ENCODE measurements at regions not wholly inside any gene's neighbourhood (a gene's known extent, or its start where the extent isn't known, plus 50 kb on each side); places are given as distances from the start of the nearest gene placed in this dataset.

DNA sequence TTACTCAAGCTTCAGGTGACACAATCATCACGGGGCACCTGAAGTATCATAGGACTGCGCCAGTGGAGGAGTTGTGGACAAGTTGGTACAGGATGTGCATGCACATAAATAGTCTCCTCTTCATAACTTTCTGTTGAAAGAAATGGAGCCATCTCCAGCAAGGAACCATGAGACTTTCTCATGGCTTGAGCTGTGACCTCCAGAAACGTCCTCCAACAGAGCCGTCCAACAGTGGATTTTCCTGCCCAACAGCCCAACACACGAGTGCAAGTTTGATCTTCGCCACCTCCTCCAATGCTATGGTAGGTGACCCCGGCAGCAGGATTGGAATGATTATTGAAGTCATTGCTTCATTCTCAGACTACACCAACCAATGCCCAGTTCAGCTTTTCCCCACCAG is 105.1 kb upstream of the ZNF507 start:
- TF ChIP-seq, protein P1, sequence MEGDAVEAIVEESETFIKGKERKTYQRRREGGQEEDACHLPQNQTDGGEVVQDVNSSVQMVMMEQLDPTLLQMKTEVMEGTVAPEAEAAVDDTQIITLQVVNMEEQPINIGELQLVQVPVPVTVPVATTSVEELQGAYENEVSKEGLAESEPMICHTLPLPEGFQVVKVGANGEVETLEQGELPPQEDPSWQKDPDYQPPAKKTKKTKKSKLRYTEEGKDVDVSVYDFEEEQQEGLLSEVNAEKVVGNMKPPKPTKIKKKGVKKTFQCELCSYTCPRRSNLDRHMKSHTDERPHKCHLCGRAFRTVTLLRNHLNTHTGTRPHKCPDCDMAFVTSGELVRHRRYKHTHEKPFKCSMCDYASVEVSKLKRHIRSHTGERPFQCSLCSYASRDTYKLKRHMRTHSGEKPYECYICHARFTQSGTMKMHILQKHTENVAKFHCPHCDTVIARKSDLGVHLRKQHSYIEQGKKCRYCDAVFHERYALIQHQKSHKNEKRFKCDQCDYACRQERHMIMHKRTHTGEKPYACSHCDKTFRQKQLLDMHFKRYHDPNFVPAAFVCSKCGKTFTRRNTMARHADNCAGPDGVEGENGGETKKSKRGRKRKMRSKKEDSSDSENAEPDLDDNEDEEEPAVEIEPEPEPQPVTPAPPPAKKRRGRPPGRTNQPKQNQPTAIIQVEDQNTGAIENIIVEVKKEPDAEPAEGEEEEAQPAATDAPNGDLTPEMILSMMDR (IDR thresholded peaks at IDR 0.05), result no peak
- TF ChIP-seq POLR2A (IDR thresholded peaks at IDR 0.05), result no peak

Data from upper lobe of left lung (tissue), 4 donors.